RWPE1 (cell line): ENCODE measurements at regions not wholly inside any gene's neighbourhood (a gene's known extent, or its start where the extent isn't known, plus 50 kb on each side); places are given as distances from the start of the nearest gene placed in this dataset.

Source experiments
- CTCF ChIA-PET: fragments of 350-600 bp; sonication (Branson Sonifier 250); formaldehyde crosslinking; extraction: SDS; loops from one replicate; lab custom pipeline; 2021; lab: Yijun Ruan, JAX
- POLR2A ChIA-PET: fragments of 400-600 bp; formaldehyde crosslinking; extraction: SDS; loops from one replicate; lab custom pipeline; 2020; ENCODE audit warnings: antibody characterized with exemption; ENCODE audit not compliant: low non-redundant PET; lab: Yijun Ruan, JAX
- DNase-seq: peaks from one replicate; pipeline ENCODE4 v3.0.0; 2012; ENCODE audit warnings: low spot score
- H3K27ac ChIP-seq: fragments of 450-650 bp; 2 replicates; pipeline ENCODE4 v1.5.1; 2017
- TF ChIP-seq, protein P1 (sequence below): fragments of 450-650 bp; conservative IDR thresholded peaks from 2 replicates; pipeline ENCODE4 v1.5.1; 2017; ENCODE audit warnings: low read depth, mild to moderate bottlenecking

DNA sequence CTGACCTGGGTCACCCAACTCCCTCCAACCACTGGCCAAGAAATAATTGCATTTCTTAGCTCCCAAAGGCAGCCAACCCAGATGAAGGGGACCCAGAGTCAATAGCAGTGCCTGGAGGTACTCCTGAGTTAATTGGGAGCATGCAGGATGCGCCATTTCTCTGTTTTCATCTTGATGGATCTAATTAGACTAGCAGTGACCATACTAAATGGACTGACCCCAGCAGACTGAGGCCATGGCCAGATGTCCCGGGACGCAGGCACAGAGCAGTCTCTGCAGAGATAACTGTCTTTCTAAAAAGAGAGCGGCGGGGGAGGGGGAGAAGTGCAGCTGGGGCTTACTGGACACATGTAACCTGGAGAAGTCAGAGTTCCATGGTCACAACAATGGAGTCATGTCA lies 53.2 kb upstream of the CMKLR1 start:
- POLR2A ChIA-PET: no interaction called here
- CTCF ChIA-PET: no interaction called here
- TF ChIP-seq, protein P1, sequence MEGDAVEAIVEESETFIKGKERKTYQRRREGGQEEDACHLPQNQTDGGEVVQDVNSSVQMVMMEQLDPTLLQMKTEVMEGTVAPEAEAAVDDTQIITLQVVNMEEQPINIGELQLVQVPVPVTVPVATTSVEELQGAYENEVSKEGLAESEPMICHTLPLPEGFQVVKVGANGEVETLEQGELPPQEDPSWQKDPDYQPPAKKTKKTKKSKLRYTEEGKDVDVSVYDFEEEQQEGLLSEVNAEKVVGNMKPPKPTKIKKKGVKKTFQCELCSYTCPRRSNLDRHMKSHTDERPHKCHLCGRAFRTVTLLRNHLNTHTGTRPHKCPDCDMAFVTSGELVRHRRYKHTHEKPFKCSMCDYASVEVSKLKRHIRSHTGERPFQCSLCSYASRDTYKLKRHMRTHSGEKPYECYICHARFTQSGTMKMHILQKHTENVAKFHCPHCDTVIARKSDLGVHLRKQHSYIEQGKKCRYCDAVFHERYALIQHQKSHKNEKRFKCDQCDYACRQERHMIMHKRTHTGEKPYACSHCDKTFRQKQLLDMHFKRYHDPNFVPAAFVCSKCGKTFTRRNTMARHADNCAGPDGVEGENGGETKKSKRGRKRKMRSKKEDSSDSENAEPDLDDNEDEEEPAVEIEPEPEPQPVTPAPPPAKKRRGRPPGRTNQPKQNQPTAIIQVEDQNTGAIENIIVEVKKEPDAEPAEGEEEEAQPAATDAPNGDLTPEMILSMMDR: no peak
- H3K27ac ChIP-seq: no peak overlapping the region
- DNase-seq: no peak

DNA sequence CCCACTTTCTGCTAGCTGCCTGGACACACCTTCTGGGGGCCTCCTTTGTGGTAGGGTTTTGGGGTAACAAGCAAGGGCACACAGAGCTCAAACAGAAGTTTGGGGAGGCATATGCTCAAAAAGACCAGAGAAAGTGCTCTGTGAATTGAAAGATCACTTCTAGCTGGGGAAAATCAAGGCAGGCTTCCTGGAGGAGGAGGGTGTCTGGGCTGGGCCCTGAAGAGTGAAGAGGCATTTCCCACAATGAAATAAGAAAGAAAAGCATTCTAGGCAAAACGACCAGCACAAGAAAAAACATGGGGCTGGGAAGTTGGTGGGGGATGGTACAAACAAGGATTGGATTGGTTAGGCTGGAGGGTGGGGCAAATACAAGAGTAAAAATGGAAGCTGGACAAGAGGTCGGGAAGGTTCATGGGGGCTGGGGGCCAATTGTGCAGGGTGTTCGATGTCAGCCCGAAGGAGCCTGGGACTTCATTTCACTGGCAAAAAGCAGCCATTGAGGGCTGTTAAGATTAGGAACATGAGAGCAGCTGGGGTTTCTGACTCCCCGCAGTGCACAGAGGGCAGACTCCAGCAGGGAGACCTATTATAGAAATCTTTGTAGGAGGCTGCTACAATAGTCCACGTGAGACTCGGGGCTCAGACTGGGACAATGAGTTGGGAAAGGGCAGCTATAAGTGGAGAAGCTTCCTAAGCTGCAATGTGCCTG lies 51.5 kb upstream of the CMKLR1 start:
- TF ChIP-seq, protein P1: no peak
- CTCF ChIA-PET: interaction anchor here (0.7 kb wide), 1 partner anchor 80 kb away, joined by 4 read pairs; no protein-coding TSS in a partner anchor
- H3K27ac ChIP-seq: no peak overlapping the region
- DNase-seq: no peak
- POLR2A ChIA-PET: no interaction called here

DNA sequence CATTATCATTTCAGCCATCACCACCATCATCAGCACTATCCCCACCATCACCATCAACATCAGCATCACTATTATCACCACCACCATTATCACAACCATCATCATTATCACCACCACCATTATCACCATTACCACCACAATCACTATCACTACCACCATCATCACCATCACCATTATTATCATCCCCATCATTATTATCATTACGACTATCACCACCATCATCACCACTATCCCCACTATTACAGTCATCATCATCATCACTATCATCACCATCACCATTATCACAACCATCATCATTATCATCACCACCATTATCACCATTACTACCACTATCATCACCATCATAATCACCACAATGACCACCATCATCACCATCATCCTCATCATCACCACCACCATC lies 50.4 kb upstream of the CMKLR1 start:
- TF ChIP-seq, protein P1: no peak
- CTCF ChIA-PET: interaction anchor here (0.7 kb wide), 1 partner anchor 10 kb away, joined by 3 read pairs; no protein-coding TSS in a partner anchor
- DNase-seq: no peak
- H3K27ac ChIP-seq: no peak overlapping the region
- POLR2A ChIA-PET: no interaction called here
